C4-2B (cell line): ENCODE measurements at regions not wholly inside any gene's neighbourhood (a gene's known extent, or its start where the extent isn't known, plus 50 kb on each side); places are given as distances from the start of the nearest gene placed in this dataset.

Experiments used
- ZFX ChIP-seq: fragments of 450-650 bp; IDR thresholded peaks from 2 replicates; pipeline ENCODE4 v1.6.1; 2017
- TF ChIP-seq, protein P1 (sequence below): fragments of 450-650 bp; conservative IDR thresholded peaks from 2 replicates; pipeline ENCODE4 v1.5.1; 2017; ENCODE audit warnings: mild to moderate bottlenecking

DNA sequence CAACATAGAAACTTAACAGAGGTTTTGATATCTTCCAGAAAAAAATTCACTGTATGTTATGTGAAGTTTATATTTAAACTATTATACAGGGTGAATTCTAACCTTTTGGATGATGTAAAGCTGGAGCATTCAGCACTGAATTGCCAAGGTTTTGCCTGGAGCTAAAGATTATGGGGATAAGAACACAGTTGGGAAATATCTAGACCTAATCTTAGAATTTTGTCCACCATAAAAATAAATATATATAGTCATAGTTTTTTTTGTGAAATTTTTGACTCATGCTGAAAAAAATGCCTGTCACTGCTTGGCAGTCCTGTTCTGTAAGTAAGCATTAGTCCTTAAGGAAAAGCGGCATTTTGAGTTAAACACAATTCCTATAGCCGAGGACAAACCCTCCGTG, 339.3 kb upstream of the TMEFF2 start:
- TF ChIP-seq, protein P1, sequence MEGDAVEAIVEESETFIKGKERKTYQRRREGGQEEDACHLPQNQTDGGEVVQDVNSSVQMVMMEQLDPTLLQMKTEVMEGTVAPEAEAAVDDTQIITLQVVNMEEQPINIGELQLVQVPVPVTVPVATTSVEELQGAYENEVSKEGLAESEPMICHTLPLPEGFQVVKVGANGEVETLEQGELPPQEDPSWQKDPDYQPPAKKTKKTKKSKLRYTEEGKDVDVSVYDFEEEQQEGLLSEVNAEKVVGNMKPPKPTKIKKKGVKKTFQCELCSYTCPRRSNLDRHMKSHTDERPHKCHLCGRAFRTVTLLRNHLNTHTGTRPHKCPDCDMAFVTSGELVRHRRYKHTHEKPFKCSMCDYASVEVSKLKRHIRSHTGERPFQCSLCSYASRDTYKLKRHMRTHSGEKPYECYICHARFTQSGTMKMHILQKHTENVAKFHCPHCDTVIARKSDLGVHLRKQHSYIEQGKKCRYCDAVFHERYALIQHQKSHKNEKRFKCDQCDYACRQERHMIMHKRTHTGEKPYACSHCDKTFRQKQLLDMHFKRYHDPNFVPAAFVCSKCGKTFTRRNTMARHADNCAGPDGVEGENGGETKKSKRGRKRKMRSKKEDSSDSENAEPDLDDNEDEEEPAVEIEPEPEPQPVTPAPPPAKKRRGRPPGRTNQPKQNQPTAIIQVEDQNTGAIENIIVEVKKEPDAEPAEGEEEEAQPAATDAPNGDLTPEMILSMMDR = no peak
- TF ChIP-seq ZFX = no peak
